Endothelial cell of umbilical vein (primary cell): ENCODE measurements at regions not wholly inside any gene's neighbourhood (a gene's known extent, or its start where the extent isn't known, plus 50 kb on each side); places are given as distances from the start of the nearest gene placed in this dataset.

Experiments
- BruUV-seq: library from RNA; stranded (reverse); fragments of 400-500 nt; replicated peaks from 2 replicates; lab custom pipeline; 2021; lab: Mats Ljungman, UMichigan
- CTCF ChIA-PET: fragments of 300-600, 350-600 bp; sonication (Branson Sonifier 250); formaldehyde crosslinking; loops from one replicate; lab custom pipeline; 2021; ENCODE audit warnings: antibody characterized with exemption, inconsistent platforms; lab: Charles Lee
- POLR2A ChIA-PET: fragments of 300-600, 350-600 bp; sonication (Branson Sonifier 250); formaldehyde crosslinking; loops from one replicate; lab custom pipeline; 2021; ENCODE audit warnings: antibody characterized with exemption, inconsistent platforms; lab: Charles Lee
- DNase-seq: peaks from one replicate; pipeline ENCODE4 v3.0.0-alpha.2; 2011; ENCODE audit warnings: low read depth, low spot score
- FAIRE-seq: peaks from 2 replicates; lab custom pipeline; 2011; peaks lifted over from hg19 to GRCh38; lab: Jason Lieb, UNC
- H2AFZ ChIP-seq: 2 replicates; pipeline ENCODE4 v1.6.0; 2012; ENCODE audit warnings: low read depth, low read length, control low read depth, inconsistent platforms
- H3K27ac ChIP-seq: 2 replicates; pipeline ENCODE4 v1.5.1; 2011; ENCODE audit warnings: low read depth, mild to moderate bottlenecking, control low read depth, low read length, moderate library complexity; ENCODE audit not compliant: insufficient read depth
- H3K27me3 ChIP-seq, 2 experiments: 2 replicates each; pipeline versions ENCODE4 v1.6.0 to v1.6.1; 2011; ENCODE audit warnings: low read length in 2 of 2, mixed read lengths in 1 of 2; ENCODE audit not compliant: control insufficient read depth in 2 of 2, insufficient read depth in 2 of 2
- H3K36me3 ChIP-seq, 2 experiments: 2 replicates in 1 of 2; 3 replicates in 1 of 2; pipeline ENCODE4 v1.5.1; 2011; ENCODE audit warnings: low read length in 2 of 2, mild to moderate bottlenecking in 1 of 2, moderate library complexity in 1 of 2; ENCODE audit not compliant: control insufficient read depth in 2 of 2, insufficient read depth in 2 of 2; ENCODE audit errors: extremely low read depth in 1 of 2
- H3K4me1 ChIP-seq: 3 replicates; pipeline ENCODE4 v1.5.1; 2011; ENCODE audit warnings: mild to moderate bottlenecking, low read length; ENCODE audit not compliant: control insufficient read depth, insufficient read depth; ENCODE audit errors: extremely low read depth
- H3K4me2 ChIP-seq: 2 replicates; pipeline ENCODE4 v1.6.1; 2011; ENCODE audit warnings: low read length, control low read depth, mixed read lengths; ENCODE audit not compliant: insufficient read depth
- H3K4me3 ChIP-seq, 3 experiments: fragments of 200-600 bp in 1 of 3; sonication (generic), shearing (Covaris generic) in 1 of 3; replicated peaks in 1 of 3; 2 replicates each; pipeline ENCODE4 v1.5.1; 2011 to 2016; ENCODE audit warnings: control low read depth in 3 of 3, low read length in 3 of 3, mild to moderate bottlenecking in 2 of 3, inconsistent platforms in 1 of 3, low read depth in 1 of 3, moderate library complexity in 1 of 3; ENCODE audit not compliant: insufficient read depth in 1 of 3
- H3K79me2 ChIP-seq: 2 replicates; pipeline ENCODE4 v1.6.0; 2012; ENCODE audit warnings: low read length, inconsistent platforms; ENCODE audit not compliant: control insufficient read depth, insufficient read depth
- H3K9ac ChIP-seq: replicated peaks from 2 replicates; pipeline ENCODE3; 2011; ENCODE audit warnings: low read length, control low read depth; ENCODE audit not compliant: insufficient read depth; ENCODE audit errors: extremely low read depth
- H3K9me1 ChIP-seq: replicated peaks from 3 replicates; pipeline ENCODE4 v1.6.0; 2011; ENCODE audit warnings: mild to moderate bottlenecking, low read length; ENCODE audit not compliant: control insufficient read depth, insufficient read depth; ENCODE audit errors: extremely low read depth
- H3K9me3 ChIP-seq: replicated peaks from 2 replicates; pipeline ENCODE4 v1.5.1; 2012; ENCODE audit warnings: low read length, inconsistent platforms; ENCODE audit not compliant: control insufficient read depth, insufficient read depth
- H4K20me1 ChIP-seq: replicated peaks from 2 replicates; pipeline ENCODE3; 2011; ENCODE audit warnings: mild to moderate bottlenecking, low read length; ENCODE audit not compliant: control insufficient read depth, insufficient read depth; ENCODE audit errors: extremely low read depth
- CTCF ChIP-seq, 2 donors: IDR thresholded peaks; 1 replicate in 1 of 2; 2 replicates in 1 of 2; pipeline ENCODE4 v1.5.1; 2011; ENCODE audit warnings: low read length in 2 of 2, mild to moderate bottlenecking in 2 of 2, moderate library complexity in 2 of 2, control low read depth in 1 of 2, inconsistent platforms in 1 of 2, low read depth in 1 of 2; ENCODE audit not compliant: insufficient read depth in 1 of 2; ENCODE audit errors: extremely low read depth in 1 of 2
- EZH2 ChIP-seq: IDR thresholded peaks from 2 replicates; pipeline ENCODE4 v1.6.1; 2012; ENCODE audit warnings: borderline replicate concordance, low read depth, mild to moderate bottlenecking, moderate library complexity, low read length, inconsistent platforms; ENCODE audit not compliant: severe bottlenecking
- FOS ChIP-seq: IDR thresholded peaks from 2 replicates; pipeline ENCODE4 v1.6.1; 2011; ENCODE audit warnings: mild to moderate bottlenecking, low read length, moderate library complexity, borderline replicate concordance; ENCODE audit not compliant: insufficient read depth
- GATA2 ChIP-seq: IDR thresholded peaks from 2 replicates; pipeline ENCODE4 v1.7.0; 2011; ENCODE audit warnings: low read depth, mild to moderate bottlenecking, moderate library complexity, mixed read lengths, low read length; ENCODE audit not compliant: insufficient read length, insufficient read depth
- JUN ChIP-seq: IDR thresholded peaks from 2 replicates; pipeline ENCODE4 v1.6.1; 2011; ENCODE audit warnings: borderline replicate concordance, low read depth; ENCODE audit not compliant: insufficient read length, insufficient read depth
- MAX ChIP-seq: IDR thresholded peaks from 2 replicates; pipeline ENCODE4 v1.6.1; 2011; ENCODE audit not compliant: insufficient read depth, insufficient read length
- MYC ChIP-seq: IDR thresholded peaks from one replicate; pipeline ENCODE4 v1.6.1; 2011; ENCODE audit warnings: mild to moderate bottlenecking, low read depth, low read length
- POLR2A ChIP-seq: IDR thresholded peaks from 2 replicates; pipeline ENCODE4 v1.6.1; 2012; ENCODE audit warnings: low read depth, mild to moderate bottlenecking, control low read depth, low read length
- POLR2AphosphoS5 ChIP-seq: IDR thresholded peaks from 2 replicates; pipeline ENCODE4 v1.6.1; 2012; ENCODE audit warnings: low read depth, mild to moderate bottlenecking, control low read depth, low read length, moderate library complexity; ENCODE audit not compliant: insufficient read depth
- dilution Hi-C: fragments of 300-500 bp; cut with MboI; formaldehyde crosslinking; loops from one replicate; pipeline ENCODE4 v1.15.0; 2019; ENCODE audit warnings: low sequenced_read_pairs; ENCODE audit not compliant: extremely low pct_ligation_motif_present
- intact Hi-C: fragments of 100-400 bp; cut with micrococcal nuclease; formaldehyde crosslinking; loops from one replicate; pipeline ENCODE4 v1.10.0; 2022

- H3K9ac ChIP-seq, result no peak overlapping the region
- no TSS peak for BruUV-seq
- CTCF ChIA-PET, result no interaction called here
- H3K9me3 ChIP-seq, result no peaks in the 10 kb centered on the region
- no peak overlapping the region for H3K4me2 ChIP-seq
- H4K20me1 ChIP-seq, result no peaks in the 10 kb centered on the region
- POLR2A ChIA-PET, result no interaction called here
- FAIRE-seq, result no peak
- no peaks in the 10 kb centered on the region for H3K79me2 ChIP-seq
- H3K9me1 ChIP-seq, result no peaks in the 10 kb centered on the region
- DNase-seq, result no peak
- no peak for TF ChIP-seq POLR2A
- no peak for TF ChIP-seq JUN
- TF ChIP-seq MYC, result no peak
- no peak for TF ChIP-seq FOS
- TF ChIP-seq CTCF (IDR thresholded peaks at IDR 0.05; ENCODE audit: extremely low read depth in 1 of 2, insufficient read depth in 1 of 2, low read depth in 1 of 2, low read length in 2 of 2), result no peak
- TF ChIP-seq GATA2, result no peak
- no peak for TF ChIP-seq POLR2AphosphoS5
- no peak for TF ChIP-seq MAX
- TF ChIP-seq EZH2, result no peak
- H3K27ac ChIP-seq, result no peak overlapping the region
- dilution Hi-C loops (no loop called here), intact Hi-C loops (no loop called here)
- no peak overlapping the region for H2AFZ ChIP-seq
- no peak overlapping the region for H3K4me3 ChIP-seq
- H3K36me3 ChIP-seq, result no peaks in the 10 kb centered on the region
- no peaks in the 10 kb centered on the region for H3K27me3 ChIP-seq
- H3K4me1 ChIP-seq, result no peaks in the 10 kb centered on the region
Measured at GRCh38 chr2:225821351-225821750, 421.8 kb downstream of the NYAP2 start.
